IMR-90 (cell line): ENCODE measurements at regions not wholly inside any gene's neighbourhood (a gene's known extent, or its start where the extent isn't known, plus 50 kb on each side); places are given as distances from the start of the nearest gene placed in this dataset.

Source experiments
- ATAC-seq: fragments of 200-7000 bp; cut with Tn5 transposase; 2 replicates; pipeline ENCODE4 v1.9.1; 2020; ENCODE audit warnings: low read depth, mild to moderate bottlenecking, moderate library complexity
- BruUV-seq: library from RNA; stranded (reverse); fragments of 400-500 nt; replicated peaks from 2 replicates; lab custom pipeline; 2021; lab: Mats Ljungman, UMichigan
- CTCF ChIA-PET: fragments of 300-600 bp; formaldehyde crosslinking; extraction: SDS; loops from one replicate; lab custom pipeline; 2021; ENCODE audit warnings: antibody characterized with exemption; lab: Yijun Ruan, JAX
- POLR2A ChIA-PET: fragments of 300-600 bp; sonication (Branson Sonifier 250); formaldehyde crosslinking; loops from one replicate; lab custom pipeline; 2022; ENCODE audit warnings: antibody characterized with exemption; ENCODE audit not compliant: unreplicated experiment; lab: Charles Lee
- DNase-seq: peaks from one replicate; pipeline ENCODE4 v3.0.0; 2013
- H2AFZ ChIP-seq: replicated peaks from 2 replicates; pipeline ENCODE3; 2013; ENCODE audit warnings: low read length, mild to moderate bottlenecking; ENCODE audit not compliant: poor library complexity
- H2AK5ac ChIP-seq: 2 replicates; pipeline ENCODE4 v1.6.1; 2013; ENCODE audit warnings: low read depth, low read length, inconsistent platforms
- H2AK9ac ChIP-seq: replicated peaks from 2 replicates; pipeline ENCODE3; 2013; ENCODE audit warnings: mild to moderate bottlenecking, low read depth, low read length, moderate library complexity; ENCODE audit not compliant: poor library complexity
- H2BK120ac ChIP-seq: 2 replicates; pipeline ENCODE4 v1.6.1; 2013; ENCODE audit warnings: low read depth, low read length, inconsistent platforms
- H2BK15ac ChIP-seq: 3 replicates; pipeline ENCODE4 v1.6.1; 2013; ENCODE audit warnings: low read depth, low read length, inconsistent platforms
- H2BK20ac ChIP-seq: 2 replicates; pipeline ENCODE4 v1.6.1; 2013; ENCODE audit warnings: low read depth, mild to moderate bottlenecking, inconsistent platforms, low read length, moderate library complexity
- H2BK5ac ChIP-seq: 2 replicates; pipeline ENCODE4 v1.6.1; 2013; ENCODE audit warnings: mild to moderate bottlenecking, low read depth, low read length, inconsistent platforms; ENCODE audit not compliant: poor library complexity, severe bottlenecking
- H3K14ac ChIP-seq: replicated peaks from 2 replicates; pipeline ENCODE4 v1.6.1; 2013; ENCODE audit warnings: low read depth, low read length, inconsistent platforms
- H3K18ac ChIP-seq: 2 replicates; pipeline ENCODE4 v1.6.1; 2013; ENCODE audit warnings: low read depth, low read length, control low read depth
- H3K23ac ChIP-seq: 2 replicates; pipeline ENCODE4 v1.6.1; 2013; ENCODE audit warnings: low read depth, low read length, inconsistent platforms
- H3K27ac ChIP-seq: 2 replicates; pipeline ENCODE4 v1.5.1; 2013; ENCODE audit warnings: mild to moderate bottlenecking, control low read depth, low read length; ENCODE audit not compliant: insufficient read depth
- H3K27me3 ChIP-seq: 2 replicates; pipeline ENCODE4 v1.6.1; 2013; ENCODE audit warnings: low read length; ENCODE audit not compliant: control insufficient read depth, insufficient read depth
- H3K36me3 ChIP-seq: 2 replicates; pipeline ENCODE4 v1.6.1; 2013; ENCODE audit warnings: low read length, mixed read lengths; ENCODE audit not compliant: control insufficient read depth, insufficient read depth
- H3K4ac ChIP-seq: 2 replicates; pipeline ENCODE4 v1.6.1; 2013; ENCODE audit warnings: low read depth, low read length, inconsistent platforms
- H3K4me1 ChIP-seq: 2 replicates; pipeline ENCODE4 v1.6.1; 2013; ENCODE audit warnings: low read length, mixed read lengths; ENCODE audit not compliant: control insufficient read depth, insufficient read depth
- H3K4me2 ChIP-seq: 2 replicates; pipeline ENCODE4 v1.6.1; 2013; ENCODE audit warnings: low read depth, mild to moderate bottlenecking, control low read depth, low read length, moderate library complexity
- H3K4me3 ChIP-seq: 2 replicates; pipeline ENCODE4 v1.5.1; 2013; ENCODE audit warnings: low read depth, mild to moderate bottlenecking, control low read depth, low read length, moderate library complexity; ENCODE audit not compliant: insufficient read depth
- H3K56ac ChIP-seq: 2 replicates; pipeline ENCODE4 v1.6.1; 2013; ENCODE audit warnings: low read length, inconsistent platforms; ENCODE audit not compliant: insufficient read depth; ENCODE audit errors: extremely low read depth
- H3K79me1 ChIP-seq, 2 experiments: 2 replicates each; pipeline ENCODE4 v1.6.1; 2013; ENCODE audit warnings: low read length in 2 of 2, inconsistent platforms in 1 of 2, low read depth in 1 of 2
- H3K9ac ChIP-seq: 2 replicates; pipeline ENCODE4 v1.6.1; 2013; ENCODE audit warnings: low read depth, low read length, control low read depth
- H3K9me1 ChIP-seq: 2 replicates; pipeline ENCODE4 v1.6.1; 2013; ENCODE audit warnings: low read length, inconsistent platforms; ENCODE audit not compliant: insufficient read depth
- H3K9me3 ChIP-seq: 2 replicates; pipeline ENCODE4 v1.6.1; 2013; ENCODE audit warnings: low read length; ENCODE audit not compliant: control insufficient read depth, insufficient read depth
- H4K20me1 ChIP-seq: 2 replicates; pipeline ENCODE4 v1.6.1; 2013; ENCODE audit warnings: low read length, inconsistent platforms; ENCODE audit not compliant: insufficient read depth
- H4K5ac ChIP-seq: 2 replicates; pipeline ENCODE4 v1.6.1; 2013; ENCODE audit warnings: mild to moderate bottlenecking, low read depth, low read length, control low read depth
- H4K8ac ChIP-seq, 2 experiments: 2 replicates each; pipeline ENCODE4 v1.6.1; 2013; ENCODE audit warnings: low read depth in 2 of 2, low read length in 2 of 2, control low read depth in 1 of 2, inconsistent platforms in 1 of 2
- H4K91ac ChIP-seq: 2 replicates; pipeline ENCODE4 v1.6.1; 2013; ENCODE audit warnings: low read depth, low read length, inconsistent platforms; ENCODE audit not compliant: insufficient read depth
- BHLHE40 ChIP-seq: fragments of 150-350 bp; IDR thresholded peaks from 2 replicates; pipeline ENCODE4 v1.6.1; 2016; ENCODE audit warnings: mild to moderate bottlenecking, low read depth, low read length
- CTCF ChIP-seq: conservative IDR thresholded peaks from 2 replicates; pipeline ENCODE4 v1.5.1; 2012; ENCODE audit warnings: mild to moderate bottlenecking, low read depth, low read length, improper control_type of control experiment
- WGBS, 2 experiments: methylation state at CpG; one replicate each; pipeline versions ENCODE4 v1.1.5 to v1.1.7; 2013; ENCODE audit warnings: missing lambda C conversion rate in 2 of 2; ENCODE audit not compliant: insufficient read length in 1 of 2; ENCODE audit errors: extremely low coverage in 2 of 2; 5-methylcytosine and 5-hydroxymethylcytosine counted together
- dilution Hi-C: fragments of 300-500 bp; cut with HindIII; formaldehyde crosslinking; loops from one replicate; pipeline ENCODE4 v1.14.3; 2018; ENCODE audit warnings: low sequenced_read_pairs; ENCODE audit not compliant: unreplicated experiment
- in situ Hi-C: fragments of 300-500 bp; cut with MboI; formaldehyde crosslinking; loops from 3 replicates; pipeline ENCODE4 v1.14.3; 2019; ENCODE audit warnings: low sequenced_read_pairs, inconsistent platforms, mixed read lengths
- intact Hi-C: fragments of 100-400 bp; cut with micrococcal nuclease; formaldehyde crosslinking; loops from 2 replicates; pipeline ENCODE4 v1.10.0; 2022

- H3K4me2 ChIP-seq, result no peak overlapping the region
- H2BK120ac ChIP-seq, result no peak overlapping the region
- WGBS, 2 experiments, result no CpG with 5 or more reads among the region's 4 CpGs
- no peak overlapping the region for H3K14ac ChIP-seq
- peaks cover 3% of the 10 kb centered on the region for H3K4me1 ChIP-seq
- CTCF ChIA-PET, result interaction anchor here (0.7 kb wide), 1 partner anchor 61 kb away, joined by 3 read pairs; no protein-coding TSS in a partner anchor
- H2AK5ac ChIP-seq, result no peak overlapping the region
- H3K9me3 ChIP-seq, result peaks cover 8% of the 10 kb centered on the region
- no peaks in the 10 kb centered on the region for H3K36me3 ChIP-seq
- H2BK15ac ChIP-seq, result no peak overlapping the region
- H3K27me3 ChIP-seq, result no peaks in the 10 kb centered on the region; the same call in 1 of the 2 replicates
- H3K18ac ChIP-seq, result no peak overlapping the region
- DNase-seq (no peak), ATAC-seq (no peak)
- H3K23ac ChIP-seq, result no peak overlapping the region
- H3K79me1 ChIP-seq, result no peaks in the 10 kb centered on the region
- TF ChIP-seq CTCF, result no peak
- TF ChIP-seq BHLHE40, result no peak
- no peaks in the 10 kb centered on the region for H3K9me1 ChIP-seq
- no peak overlapping the region for H2AK9ac ChIP-seq
- no peak overlapping the region for H3K4ac ChIP-seq
- H4K5ac ChIP-seq, result no peak overlapping the region
- H2BK20ac ChIP-seq, result no peak overlapping the region
- no peak overlapping the region for H3K4me3 ChIP-seq
- no peak overlapping the region for H3K56ac ChIP-seq
- in situ Hi-C loops, result loop anchor here (10.0 to 25.0 kb wide), 2 partner anchors 168 to 351 kb away; no protein-coding TSS in a partner anchor
- POLR2A ChIA-PET, result no interaction called here
- H2BK5ac ChIP-seq, result no peak overlapping the region
- H3K27ac ChIP-seq, result no peak overlapping the region
- H2AFZ ChIP-seq, result no peak overlapping the region
- no peak overlapping the region for H4K8ac ChIP-seq
- intact Hi-C loops, result no loop called here
- dilution Hi-C loops, result no loop called here
- H4K20me1 ChIP-seq, result no peaks in the 10 kb centered on the region
- H4K91ac ChIP-seq, result no peak overlapping the region
- no TSS peak for BruUV-seq
- H3K9ac ChIP-seq, result no peak overlapping the region
These were observed 94.0 kb upstream of the GLS start for GRCh38 chr2:190786404-190787166.
